ENCODE measurements at regions not wholly inside any gene's neighbourhood (a gene's known extent, or its start where the extent isn't known, plus 50 kb on each side); places are given as distances from the start of the nearest gene placed in this dataset.

- no peak for TF ChIP-seq POLR2A (IDR thresholded peaks at IDR 0.05; ENCODE audit: low read length)
- no peak for TF ChIP-seq GATA1 (IDR thresholded peaks at IDR 0.05; ENCODE audit: low read depth, low read length)
These were observed 416.8 kb upstream of the TENM4 start for GRCh38 chr11:79857377-79858214.

GRCh38 chr11:79852176-79852575, 411.3 kb upstream of the TENM4 start:
- DNase-seq: no peak
- no peak for TF ChIP-seq GATA1 (IDR thresholded peaks at IDR 0.05; ENCODE audit: low read depth, low read length)
- TF ChIP-seq POLR2A (IDR thresholded peaks at IDR 0.05; ENCODE audit: low read length): no peak

More at GRCh38 chr11:79857377-79858214, 416.8 kb upstream of the TENM4 start:
- no peak for DNase-seq

GRCh38 chr11:79845002-79845709, 404.3 kb upstream of the TENM4 start:
- TF ChIP-seq GATA1 (IDR thresholded peaks at IDR 0.05; ENCODE audit: low read depth, low read length) (no peak), POLR2A (IDR thresholded peaks at IDR 0.05; ENCODE audit: low read length) (no peak)
- no peak for DNase-seq

GRCh38 chr11:79834015-79834414, 393.2 kb upstream of the TENM4 start:
- TF ChIP-seq GATA1 (IDR thresholded peaks at IDR 0.05; ENCODE audit: low read depth, low read length): no peak
- TF ChIP-seq POLR2A (IDR thresholded peaks at IDR 0.05; ENCODE audit: low read length): no peak
- DNase-seq: no peak

- no peak for DNase-seq
- no peak for TF ChIP-seq GATA1 (IDR thresholded peaks at IDR 0.05; ENCODE audit: low read depth, low read length)
- no peak for TF ChIP-seq POLR2A (IDR thresholded peaks at IDR 0.05; ENCODE audit: low read length)
These were observed 389.6 kb upstream of the TENM4 start for GRCh38 chr11:79830446-79830845.

- no peak for DNase-seq
These were observed 389.1 kb upstream of the TENM4 start for GRCh38 chr11:79829891-79830290.

GRCh38 chr11:79822766-79823165, 381.9 kb upstream of the TENM4 start:
- no peak for TF ChIP-seq POLR2A (IDR thresholded peaks at IDR 0.05; ENCODE audit: low read length)
- no peak for TF ChIP-seq GATA1 (IDR thresholded peaks at IDR 0.05; ENCODE audit: low read depth, low read length)

More at GRCh38 chr11:79829891-79830290, 389.1 kb upstream of the TENM4 start:
- no peak for TF ChIP-seq POLR2A (IDR thresholded peaks at IDR 0.05; ENCODE audit: low read length)
- no peak for TF ChIP-seq GATA1 (IDR thresholded peaks at IDR 0.05; ENCODE audit: low read depth, low read length)

GRCh38 chr11:79813551-79813950, 372.7 kb upstream of the TENM4 start:
- no peak for DNase-seq
- TF ChIP-seq POLR2A (IDR thresholded peaks at IDR 0.05; ENCODE audit: low read length): no peak
- TF ChIP-seq GATA1 (IDR thresholded peaks at IDR 0.05; ENCODE audit: low read depth, low read length): no peak

More at GRCh38 chr11:79822766-79823165, 381.9 kb upstream of the TENM4 start:
- DNase-seq: no peak

- TF ChIP-seq POLR2A (IDR thresholded peaks at IDR 0.05; ENCODE audit: low read length) (no peak), GATA1 (IDR thresholded peaks at IDR 0.05; ENCODE audit: low read depth, low read length) (no peak)
- DNase-seq: no peak
These were observed 368.7 kb upstream of the TENM4 start for GRCh38 chr11:79809487-79809886.

- DNase-seq: no peak
- TF ChIP-seq POLR2A (IDR thresholded peaks at IDR 0.05; ENCODE audit: low read length) (no peak), GATA1 (IDR thresholded peaks at IDR 0.05; ENCODE audit: low read depth, low read length) (no peak)
These were observed 366.7 kb upstream of the TENM4 start for GRCh38 chr11:79807506-79807905.

GRCh38 chr11:79796704-79797103, 355.9 kb upstream of the TENM4 start:
- TF ChIP-seq GATA1 (IDR thresholded peaks at IDR 0.05; ENCODE audit: low read depth, low read length) (no peak), POLR2A (IDR thresholded peaks at IDR 0.05; ENCODE audit: low read length) (no peak)
- no peak for DNase-seq

GRCh38 chr11:79794484-79795393, 353.9 kb upstream of the TENM4 start:
- no peak for TF ChIP-seq POLR2A (IDR thresholded peaks at IDR 0.05; ENCODE audit: low read length)
- DNase-seq: no peak

GRCh38 chr11:79794057-79794456, 353.2 kb upstream of the TENM4 start:
- DNase-seq: no peak
- no peak for TF ChIP-seq GATA1 (IDR thresholded peaks at IDR 0.05; ENCODE audit: low read depth, low read length)
- no peak for TF ChIP-seq POLR2A (IDR thresholded peaks at IDR 0.05; ENCODE audit: low read length)

GRCh38 chr11:79786961-79787360, 346.1 kb upstream of the TENM4 start:
- no peak for DNase-seq
- TF ChIP-seq POLR2A (IDR thresholded peaks at IDR 0.05; ENCODE audit: low read length): no peak
- TF ChIP-seq GATA1 (IDR thresholded peaks at IDR 0.05; ENCODE audit: low read depth, low read length): no peak
